ENCODE measurements at regions not wholly inside any gene's neighbourhood (a gene's known extent, or its start where the extent isn't known, plus 50 kb on each side); places are given as distances from the start of the nearest gene placed in this dataset.

- WGBS, 4 donors: 60 to 66% (median 64%) methylated on average over 2 of the region's 2 CpGs
- H3K4me3 ChIP-seq: no peak overlapping the region
- no peaks in the 10 kb centered on the region for H3K27me3 ChIP-seq
- H3K36me3 ChIP-seq (replicated peaks in 1 of 2): no peaks in the 10 kb centered on the region
- intact Hi-C loops (cut with DNase I): no loop called here
- no peaks in the 10 kb centered on the region for H3K9me3 ChIP-seq (replicated peaks in 1 of 3)
- peaks cover 0 to 4% of the 10 kb centered on the region in 2 donors for H3K4me1 ChIP-seq (replicated peaks in 1 of 2)
- no peak overlapping the region for H3K27ac ChIP-seq
- no peak for TF ChIP-seq CTCF (IDR thresholded peaks at IDR 0.05)
- TF ChIP-seq POLR2A (IDR thresholded peaks at IDR 0.05): no peak
- DNase-seq: no peak
Observed at GRCh38 chr12:61987173-61987572, 273.0 kb upstream of the USP15 start.

- H3K27me3 ChIP-seq: no peaks in the 10 kb centered on the region
- 7 to 11% (median 10%) methylated on average over 3 of the region's 3 CpGs for WGBS, 4 donors
- H3K27ac ChIP-seq: no peak overlapping the region
- intact Hi-C loops (cut with DNase I): no loop called here
- TF ChIP-seq CTCF (IDR thresholded peaks at IDR 0.05) (no peak), POLR2A (IDR thresholded peaks at IDR 0.05) (no peak)
- no peaks in the 10 kb centered on the region for H3K36me3 ChIP-seq (replicated peaks in 1 of 2)
- no peak overlapping the region for H3K4me3 ChIP-seq
- DNase-seq: no peak
- no peaks in the 10 kb centered on the region for H3K9me3 ChIP-seq (replicated peaks in 1 of 3)
- H3K4me1 ChIP-seq (replicated peaks in 1 of 2): peaks cover 0 to 4% of the 10 kb centered on the region in 2 donors
Observed at GRCh38 chr12:61991661-61992060, 268.5 kb upstream of the USP15 start.

GRCh38 chr12:61993734-61994345 is 266.4 kb upstream of the USP15 start:
- TF ChIP-seq POLR2A (IDR thresholded peaks at IDR 0.05) (no peak), CTCF (IDR thresholded peaks at IDR 0.05) (peak; percentile 46 to 79 (median 70))
- no peak overlapping the region for H3K4me3 ChIP-seq
- no peak overlapping the region for H3K27ac ChIP-seq
- no peaks in the 10 kb centered on the region for H3K27me3 ChIP-seq
- DNase-seq: peak in 2 of 7 donors; percentile 6 to 17
- H3K4me1 ChIP-seq (replicated peaks in 1 of 2): peaks cover 0 to 4% of the 10 kb centered on the region in 2 donors
- no peaks in the 10 kb centered on the region for H3K9me3 ChIP-seq (replicated peaks in 1 of 3)
- 44 to 57% (median 50%) methylated on average over 2 of the region's 2 CpGs for WGBS, 4 donors
- H3K36me3 ChIP-seq (replicated peaks in 1 of 2): no peaks in the 10 kb centered on the region
- intact Hi-C loops (cut with DNase I): no loop called here

- TF ChIP-seq POLR2A (IDR thresholded peaks at IDR 0.05) (no peak), CTCF (IDR thresholded peaks at IDR 0.05) (no peak)
- no peak overlapping the region for H3K27ac ChIP-seq
- H3K4me1 ChIP-seq (replicated peaks in 1 of 2): no peaks in the 10 kb centered on the region
- H3K4me3 ChIP-seq: no peak overlapping the region
- 88 to 100% (median 92%) methylated on average over 1 of the region's 1 CpG for WGBS, 4 donors
- intact Hi-C loops (cut with DNase I): no loop called here
- DNase-seq: no peak
- H3K9me3 ChIP-seq (replicated peaks in 1 of 3): no peaks in the 10 kb centered on the region
- H3K27me3 ChIP-seq: no peaks in the 10 kb centered on the region
- H3K36me3 ChIP-seq (replicated peaks in 1 of 2): no peaks in the 10 kb centered on the region
Observed at GRCh38 chr12:61996717-61997116, 263.5 kb upstream of the USP15 start.

Measured in adrenal gland (tissue), 9 donors.